ENCODE measurements at regions not wholly inside any gene's neighbourhood (a gene's known extent, or its start where the extent isn't known, plus 50 kb on each side); places are given as distances from the start of the nearest gene placed in this dataset.

GRCh38 chr20:11063444-11063843, 389.6 kb upstream of the JAG1 start (continued):
- TF ChIP-seq, protein P1, sequence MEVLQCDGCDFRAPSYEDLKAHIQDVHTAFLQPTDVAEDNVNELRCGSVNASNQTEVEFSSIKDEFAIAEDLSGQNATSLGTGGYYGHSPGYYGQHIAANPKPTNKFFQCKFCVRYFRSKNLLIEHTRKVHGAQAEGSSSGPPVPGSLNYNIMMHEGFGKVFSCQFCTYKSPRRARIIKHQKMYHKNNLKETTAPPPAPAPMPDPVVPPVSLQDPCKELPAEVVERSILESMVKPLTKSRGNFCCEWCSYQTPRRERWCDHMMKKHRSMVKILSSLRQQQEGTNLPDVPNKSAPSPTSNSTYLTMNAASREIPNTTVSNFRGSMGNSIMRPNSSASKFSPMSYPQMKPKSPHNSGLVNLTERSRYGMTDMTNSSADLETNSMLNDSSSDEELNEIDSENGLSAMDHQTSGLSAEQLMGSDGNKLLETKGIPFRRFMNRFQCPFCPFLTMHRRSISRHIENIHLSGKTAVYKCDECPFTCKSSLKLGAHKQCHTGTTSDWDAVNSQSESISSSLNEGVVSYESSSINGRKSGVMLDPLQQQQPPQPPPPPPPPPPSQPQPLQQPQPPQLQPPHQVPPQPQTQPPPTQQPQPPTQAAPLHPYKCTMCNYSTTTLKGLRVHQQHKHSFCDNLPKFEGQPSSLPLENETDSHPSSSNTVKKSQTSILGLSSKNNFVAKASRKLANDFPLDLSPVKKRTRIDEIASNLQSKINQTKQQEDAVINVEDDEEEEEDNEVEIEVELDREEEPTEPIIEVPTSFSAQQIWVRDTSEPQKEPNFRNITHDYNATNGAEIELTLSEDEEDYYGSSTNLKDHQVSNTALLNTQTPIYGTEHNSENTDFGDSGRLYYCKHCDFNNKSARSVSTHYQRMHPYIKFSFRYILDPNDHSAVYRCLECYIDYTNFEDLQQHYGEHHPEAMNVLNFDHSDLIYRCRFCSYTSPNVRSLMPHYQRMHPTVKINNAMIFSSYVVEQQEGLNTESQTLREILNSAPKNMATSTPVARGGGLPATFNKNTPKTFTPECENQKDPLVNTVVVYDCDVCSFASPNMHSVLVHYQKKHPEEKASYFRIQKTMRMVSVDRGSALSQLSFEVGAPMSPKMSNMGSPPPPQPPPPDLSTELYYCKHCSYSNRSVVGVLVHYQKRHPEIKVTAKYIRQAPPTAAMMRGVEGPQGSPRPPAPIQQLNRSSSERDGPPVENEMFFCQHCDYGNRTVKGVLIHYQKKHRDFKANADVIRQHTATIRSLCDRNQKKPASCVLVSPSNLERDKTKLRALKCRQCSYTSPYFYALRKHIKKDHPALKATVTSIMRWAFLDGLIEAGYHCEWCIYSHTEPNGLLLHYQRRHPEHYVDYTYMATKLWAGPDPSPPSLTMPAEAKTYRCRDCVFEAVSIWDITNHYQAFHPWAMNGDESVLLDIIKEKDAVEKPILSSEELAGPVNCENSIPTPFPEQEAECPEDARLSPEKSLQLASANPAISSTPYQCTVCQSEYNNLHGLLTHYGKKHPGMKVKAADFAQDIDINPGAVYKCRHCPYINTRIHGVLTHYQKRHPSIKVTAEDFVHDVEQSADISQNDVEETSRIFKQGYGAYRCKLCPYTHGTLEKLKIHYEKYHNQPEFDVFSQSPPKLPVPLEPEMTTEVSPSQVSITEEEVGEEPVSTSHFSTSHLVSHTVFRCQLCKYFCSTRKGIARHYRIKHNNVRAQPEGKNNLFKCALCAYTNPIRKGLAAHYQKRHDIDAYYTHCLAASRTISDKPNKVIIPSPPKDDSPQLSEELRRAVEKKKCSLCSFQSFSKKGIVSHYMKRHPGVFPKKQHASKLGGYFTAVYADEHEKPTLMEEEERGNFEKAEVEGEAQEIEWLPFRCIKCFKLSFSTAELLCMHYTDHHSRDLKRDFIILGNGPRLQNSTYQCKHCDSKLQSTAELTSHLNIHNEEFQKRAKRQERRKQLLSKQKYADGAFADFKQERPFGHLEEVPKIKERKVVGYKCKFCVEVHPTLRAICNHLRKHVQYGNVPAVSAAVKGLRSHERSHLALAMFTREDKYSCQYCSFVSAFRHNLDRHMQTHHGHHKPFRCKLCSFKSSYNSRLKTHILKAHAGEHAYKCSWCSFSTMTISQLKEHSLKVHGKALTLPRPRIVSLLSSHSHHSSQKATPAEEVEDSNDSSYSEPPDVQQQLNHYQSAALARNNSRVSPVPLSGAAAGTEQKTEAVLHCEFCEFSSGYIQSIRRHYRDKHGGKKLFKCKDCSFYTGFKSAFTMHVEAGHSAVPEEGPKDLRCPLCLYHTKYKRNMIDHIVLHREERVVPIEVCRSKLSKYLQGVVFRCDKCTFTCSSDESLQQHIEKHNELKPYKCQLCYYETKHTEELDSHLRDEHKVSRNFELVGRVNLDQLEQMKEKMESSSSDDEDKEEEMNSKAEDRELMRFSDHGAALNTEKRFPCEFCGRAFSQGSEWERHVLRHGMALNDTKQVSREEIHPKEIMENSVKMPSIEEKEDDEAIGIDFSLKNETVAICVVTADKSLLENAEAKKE (CRISPR knock-in tag; IDR thresholded peaks at IDR 0.05), result no peak
- no peak for TF ChIP-seq REST (IDR thresholded peaks at IDR 0.05; ENCODE audit: unreplicated experiment)

DNA sequence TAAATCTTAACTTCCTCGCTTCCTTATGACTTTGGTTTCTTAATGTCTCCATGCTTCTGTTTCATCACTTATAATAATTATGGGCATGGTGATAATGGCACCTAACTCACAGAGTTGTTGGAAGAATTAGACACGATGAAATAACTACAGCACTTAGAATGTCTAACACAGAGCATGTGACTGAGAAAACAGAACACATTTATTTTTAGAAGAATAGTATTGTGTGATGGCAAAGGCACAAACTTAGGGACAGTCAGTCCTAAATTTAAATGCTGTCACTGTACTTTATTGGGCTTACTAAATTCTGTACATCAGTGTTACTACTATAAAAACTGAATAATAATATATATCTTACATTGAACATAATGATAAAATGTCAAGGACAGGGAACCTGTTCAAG, 391.1 kb upstream of the JAG1 start:
- Mint-ChIP-seq H3K4me3 (no peak overlapping the region), H3K36me3 (ENCODE audit: low read depth) (no peaks in the 10 kb centered on the region), H3K27me3 (ENCODE audit: insufficient read depth, low read depth, poor library complexity) (peaks cover 2% of the 10 kb centered on the region), H3K27ac (no peak overlapping the region), H3K4me1 (peaks cover 5% of the 10 kb centered on the region; the same call in 2 of the 3 replicates), H3K9me3 (no peaks in the 10 kb centered on the region)
- Histone ChIP-seq H3F3A (replicated peaks; ENCODE audit: low read depth) (no peaks in the 10 kb centered on the region), H3K27ac (ENCODE audit: low read depth) (no peak overlapping the region), H3K27me3 (ENCODE audit: insufficient read depth) (no peaks in the 10 kb centered on the region), H3K4me2 (no peak overlapping the region), H3K79me2 (replicated peaks; ENCODE audit: insufficient read depth) (no peaks in the 10 kb centered on the region), H3K9me2 (ENCODE audit: insufficient read depth) (no peaks in the 10 kb centered on the region), H4K20me1 (replicated peaks; ENCODE audit: insufficient read depth) (no peaks in the 10 kb centered on the region), H3K36me3 (ENCODE audit: insufficient read depth) (no peaks in the 10 kb centered on the region), H3K4me1 (ENCODE audit: insufficient read depth) (no peaks in the 10 kb centered on the region), H2AFZ (no peak overlapping the region), H3K4me3 (no peak overlapping the region)
- TF ChIP-seq, protein P2, sequence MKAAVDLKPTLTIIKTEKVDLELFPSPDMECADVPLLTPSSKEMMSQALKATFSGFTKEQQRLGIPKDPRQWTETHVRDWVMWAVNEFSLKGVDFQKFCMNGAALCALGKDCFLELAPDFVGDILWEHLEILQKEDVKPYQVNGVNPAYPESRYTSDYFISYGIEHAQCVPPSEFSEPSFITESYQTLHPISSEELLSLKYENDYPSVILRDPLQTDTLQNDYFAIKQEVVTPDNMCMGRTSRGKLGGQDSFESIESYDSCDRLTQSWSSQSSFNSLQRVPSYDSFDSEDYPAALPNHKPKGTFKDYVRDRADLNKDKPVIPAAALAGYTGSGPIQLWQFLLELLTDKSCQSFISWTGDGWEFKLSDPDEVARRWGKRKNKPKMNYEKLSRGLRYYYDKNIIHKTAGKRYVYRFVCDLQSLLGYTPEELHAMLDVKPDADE (IDR thresholded peaks at IDR 0.05), result no peak
- TF ChIP-seq CTCF (conservative IDR thresholded peaks at IDR 0.05; ENCODE audit: low read depth in 2 of 2) (no peak), ZNF114 (CRISPR knock-in tag; IDR thresholded peaks at IDR 0.05) (no peak), ZNF331 (CRISPR knock-in tag; IDR thresholded peaks at IDR 0.05; ENCODE audit: low read depth) (no peak), EZH2 (IDR thresholded peaks at IDR 0.05; ENCODE audit: low read depth, unreplicated experiment) (no peak), STAT1 (IDR thresholded peaks at IDR 0.05; ENCODE audit: unreplicated experiment) (no peak)
- DNase-seq (ENCODE audit: low spot score) (no peak), ATAC-seq (no peak)

All from GM23338 (cell line).